ENCODE measurements at regions not wholly inside any gene's neighbourhood (a gene's known extent, or its start where the extent isn't known, plus 50 kb on each side); places are given as distances from the start of the nearest gene placed in this dataset.

- in situ Hi-C loops (cut with HindIII; ENCODE audit: low sequenced_read_pairs) = no loop called here
- no peak for DNase-seq (ENCODE audit: low spot score)
Observed at GRCh38 chr5:51449026-51449425, 65.8 kb downstream of the ISL1 start.

DNA sequence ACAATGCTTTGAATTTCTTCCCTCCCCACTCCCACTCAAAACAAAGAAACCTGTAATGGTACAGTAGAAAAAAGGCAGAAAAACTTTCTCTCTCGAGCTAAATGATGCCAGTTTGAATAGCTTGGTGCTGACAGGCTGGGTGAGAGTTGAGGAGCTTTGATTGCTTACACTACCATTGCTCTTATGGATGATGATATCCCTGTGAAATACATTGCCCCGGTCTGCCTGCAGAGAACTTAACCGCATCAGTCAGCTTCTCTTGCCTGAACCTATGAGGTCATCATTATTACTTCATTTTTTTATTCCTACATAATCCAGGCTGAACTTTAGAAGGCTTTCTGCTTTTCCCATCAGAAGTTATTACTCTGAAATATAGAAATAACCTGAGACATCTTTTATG, 69.3 kb downstream of the ISL1 start:
- no peak for DNase-seq (ENCODE audit: low spot score)
- in situ Hi-C loops (cut with HindIII; ENCODE audit: low sequenced_read_pairs) = no loop called here

DNA sequence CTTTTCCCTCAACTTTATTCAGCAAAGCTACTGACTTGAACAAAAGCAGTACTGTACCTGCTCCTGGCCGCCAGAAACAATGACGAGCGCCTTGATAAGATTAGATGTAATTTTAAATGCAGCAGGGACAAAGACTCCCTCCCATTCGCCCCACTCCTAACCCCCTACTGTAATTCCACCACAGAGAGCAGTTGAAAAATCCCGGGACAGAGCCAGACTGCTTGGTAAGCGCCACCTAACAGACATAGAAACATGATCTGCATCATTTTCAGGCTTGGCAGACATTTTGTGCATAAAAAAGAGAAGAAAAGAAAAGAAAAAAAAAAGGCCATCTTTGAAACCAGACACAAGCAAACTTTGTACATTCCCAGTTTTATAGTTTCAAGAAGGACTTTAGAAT, 81.9 kb downstream of the ISL1 start:
- in situ Hi-C loops (cut with HindIII; ENCODE audit: low sequenced_read_pairs) = no loop called here
- no peak for DNase-seq (ENCODE audit: low spot score)

DNA sequence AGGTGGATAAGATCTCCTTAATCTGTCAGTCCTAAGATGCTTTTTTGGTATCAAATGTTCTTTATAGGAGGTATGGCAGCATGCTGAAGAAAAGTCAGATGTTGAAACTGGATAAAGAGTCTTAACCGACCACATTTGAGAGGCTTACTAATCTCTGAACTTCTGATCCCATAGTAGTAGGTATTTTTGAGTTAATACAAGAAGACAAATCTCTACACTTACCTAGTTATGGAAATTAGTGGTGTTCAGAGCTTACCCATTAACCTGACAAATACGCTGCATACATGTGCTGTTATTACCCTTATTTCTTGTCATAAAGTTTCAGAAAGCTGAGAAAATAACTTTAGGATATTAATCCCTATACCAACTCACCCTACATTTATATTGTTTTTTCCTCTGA, 83.0 kb downstream of the ISL1 start:
- in situ Hi-C loops (cut with HindIII; ENCODE audit: low sequenced_read_pairs) = no loop called here
- no peak for DNase-seq (ENCODE audit: low spot score)

DNA sequence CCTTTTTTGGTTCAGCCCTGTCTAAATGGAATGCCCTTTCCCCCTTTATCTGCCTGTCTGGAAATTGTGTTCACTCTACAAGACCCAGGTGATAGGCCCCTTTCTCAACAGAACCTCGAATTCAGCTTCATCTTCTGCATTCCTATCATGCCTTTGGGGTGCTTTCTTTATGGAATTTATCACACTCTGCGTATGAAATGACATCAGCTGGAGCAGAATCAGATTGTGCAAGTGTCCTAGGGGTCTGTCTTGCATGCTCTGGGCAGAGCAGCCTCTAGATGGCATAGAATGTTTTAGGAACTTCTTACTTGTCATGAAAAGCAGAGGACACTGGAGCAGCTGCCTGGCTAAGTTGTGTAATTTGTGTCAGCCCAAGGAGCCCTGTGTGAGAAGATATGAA, 84.9 kb downstream of the ISL1 start:
- in situ Hi-C loops (cut with HindIII; ENCODE audit: low sequenced_read_pairs) = no loop called here
- DNase-seq (ENCODE audit: low spot score) = no peak

DNA sequence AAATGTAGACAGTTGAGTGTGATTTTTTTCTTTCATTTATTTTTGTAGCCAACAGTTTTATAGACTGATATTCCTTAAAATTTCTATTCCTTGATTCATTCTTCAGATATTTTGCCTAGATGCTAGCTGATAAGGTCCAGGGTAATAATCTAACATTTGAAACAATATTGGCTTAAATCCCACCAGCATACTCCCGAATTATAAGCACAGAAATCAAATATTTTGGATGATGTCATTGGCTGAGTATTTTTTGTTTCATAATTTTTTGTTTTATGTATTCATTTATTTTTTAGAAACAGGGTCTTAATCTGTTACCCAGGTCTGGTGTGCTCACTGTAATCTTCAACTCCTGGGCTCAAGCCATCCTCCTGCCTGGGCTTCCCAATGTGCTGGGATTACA, 88.4 kb downstream of the ISL1 start:
- no peak for DNase-seq (ENCODE audit: low spot score)
- in situ Hi-C loops (cut with HindIII; ENCODE audit: low sequenced_read_pairs) = no loop called here

DNA sequence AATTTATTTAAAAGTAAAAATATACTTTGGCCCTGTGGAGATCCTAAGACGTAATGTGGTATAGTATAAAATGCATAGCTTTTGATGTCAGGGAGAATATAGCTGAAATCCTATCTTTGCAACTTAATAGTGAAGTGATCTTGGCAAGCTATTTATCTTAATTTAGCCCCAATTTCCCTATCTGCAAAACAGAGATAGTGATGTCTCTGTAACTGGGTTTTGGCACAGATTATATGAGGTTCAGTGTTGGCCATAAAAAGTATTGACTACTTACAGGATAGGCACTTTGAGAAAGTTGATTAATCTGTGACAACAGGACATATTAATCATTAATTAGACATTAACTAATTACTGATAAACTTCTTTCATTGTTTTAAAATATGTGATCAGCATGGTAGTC, 89.2 kb downstream of the ISL1 start:
- DNase-seq (ENCODE audit: low spot score) = no peak
- in situ Hi-C loops (cut with HindIII; ENCODE audit: low sequenced_read_pairs) = no loop called here

GRCh38 chr5:51475628-51476027, 92.4 kb downstream of the ISL1 start:
- no peak for DNase-seq (ENCODE audit: low spot score)
- in situ Hi-C loops (cut with HindIII; ENCODE audit: low sequenced_read_pairs) = no loop called here

- in situ Hi-C loops (cut with HindIII; ENCODE audit: low sequenced_read_pairs) = no loop called here
- DNase-seq (ENCODE audit: low spot score) = no peak
Observed at GRCh38 chr5:51476431-51476830, 93.2 kb downstream of the ISL1 start.

GRCh38 chr5:51479840-51480239, 96.6 kb downstream of the ISL1 start:
- in situ Hi-C loops (cut with HindIII; ENCODE audit: low sequenced_read_pairs) = no loop called here
- DNase-seq (ENCODE audit: low spot score) = no peak

DNA sequence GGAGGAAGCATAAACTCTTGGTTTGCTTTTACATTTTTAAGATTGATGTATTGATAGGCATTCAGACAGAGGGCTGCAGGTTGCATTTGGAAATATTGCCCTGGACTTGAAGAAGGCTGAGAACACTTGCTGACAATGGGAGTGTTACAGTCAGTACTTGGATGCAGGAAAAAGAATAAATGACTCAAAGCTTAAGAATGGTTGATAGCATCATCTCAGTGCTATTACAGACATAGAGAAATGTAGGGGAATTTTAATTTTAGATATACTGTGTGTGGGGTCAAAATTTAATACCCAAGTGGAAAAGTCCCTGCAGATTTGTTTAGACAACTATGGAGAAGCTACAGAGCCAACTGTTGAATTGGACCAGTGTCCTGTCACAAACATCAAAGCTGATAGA, 101.1 kb downstream of the ISL1 start:
- DNase-seq (ENCODE audit: low spot score) = no peak
- in situ Hi-C loops (cut with HindIII; ENCODE audit: low sequenced_read_pairs) = no loop called here

GRCh38 chr5:51486158-51486557, 102.9 kb downstream of the ISL1 start:
- no peak for DNase-seq (ENCODE audit: low spot score)
- in situ Hi-C loops (cut with HindIII; ENCODE audit: low sequenced_read_pairs) = no loop called here

DNA sequence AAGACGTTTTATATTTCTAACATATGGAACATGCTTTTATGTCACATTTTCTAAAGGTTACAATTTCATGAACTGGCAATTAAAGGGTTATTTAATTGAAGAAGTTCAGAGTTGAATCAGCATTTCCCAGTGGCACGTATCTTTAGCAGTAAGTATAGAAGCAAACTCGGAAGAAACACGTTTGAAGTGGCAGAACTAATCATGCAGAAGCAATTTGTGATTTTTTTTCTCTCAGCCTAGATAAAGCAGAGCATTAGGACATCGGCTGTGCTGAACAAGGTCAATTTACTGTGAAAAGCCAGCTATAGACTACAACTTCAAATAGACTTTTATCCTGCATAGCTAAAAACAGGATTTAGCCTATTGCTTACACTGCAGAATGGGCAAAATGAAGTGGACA, 104.7 kb downstream of the ISL1 start:
- in situ Hi-C loops (cut with HindIII; ENCODE audit: low sequenced_read_pairs) = no loop called here

DNA sequence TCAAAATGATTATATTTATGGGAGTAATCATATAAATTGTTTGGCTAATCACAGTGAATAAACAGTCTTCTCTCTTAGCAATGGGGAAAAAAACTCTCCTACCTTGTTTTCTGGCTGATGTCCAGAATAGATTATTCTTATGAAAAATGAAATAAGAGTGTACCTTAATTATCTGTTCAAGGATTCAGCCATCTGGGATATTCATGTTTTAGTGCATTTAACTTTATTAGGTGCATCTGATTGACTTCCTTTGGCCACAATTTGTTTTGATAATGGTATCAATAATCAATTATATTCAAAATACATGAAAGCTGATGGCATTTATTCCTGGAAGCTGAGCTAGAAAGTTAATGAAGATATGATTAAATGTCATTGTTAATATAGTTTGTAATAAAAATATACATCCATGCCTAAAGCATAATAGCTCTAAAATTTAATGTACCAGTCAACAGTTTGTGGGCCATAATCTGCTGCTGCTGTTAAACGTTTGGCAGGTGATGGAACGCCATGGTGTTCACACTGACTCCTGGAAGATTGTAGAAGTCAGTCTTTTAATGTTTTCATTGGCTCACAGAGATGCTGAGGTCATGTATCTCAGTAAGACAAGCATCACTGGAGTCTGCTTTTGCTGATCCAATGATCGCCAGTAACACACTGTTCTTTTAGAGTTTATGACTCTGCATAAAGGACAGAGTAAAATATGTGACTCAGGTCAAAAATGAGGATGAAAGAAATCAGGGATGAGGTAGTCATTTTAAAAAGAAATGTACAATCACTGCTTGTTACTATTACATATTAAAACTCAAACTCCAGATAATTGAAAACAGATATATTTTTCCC, 105.8 kb downstream of the ISL1 start:
- DNase-seq (ENCODE audit: low spot score) = no peak
- in situ Hi-C loops (cut with HindIII; ENCODE audit: low sequenced_read_pairs) = no loop called here

More for the DNA sequence above, 104.7 kb downstream of the ISL1 start:
- no peak for DNase-seq (ENCODE audit: low spot score)

GRCh38 chr5:51494821-51495220, 111.6 kb downstream of the ISL1 start:
- in situ Hi-C loops (cut with HindIII; ENCODE audit: low sequenced_read_pairs) = no loop called here
- no peak for DNase-seq (ENCODE audit: low spot score)

DNA sequence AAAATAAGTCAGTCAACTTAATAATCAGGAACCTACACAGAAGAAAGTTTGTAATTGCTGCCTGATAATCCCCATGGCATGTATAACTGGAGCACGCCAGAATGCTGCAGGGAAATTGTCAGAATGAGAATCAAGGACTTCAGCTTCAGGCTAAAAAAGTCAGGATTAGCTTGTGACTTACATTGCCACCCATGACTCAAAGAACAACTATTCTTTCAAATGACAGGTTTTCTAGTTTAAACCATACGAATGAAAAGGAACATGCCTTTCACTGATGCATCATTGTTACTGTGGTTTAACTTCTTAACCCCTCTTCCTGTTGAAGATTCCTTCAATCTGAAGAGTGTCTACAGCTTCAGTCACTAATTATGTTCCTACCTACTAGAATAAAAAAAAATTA, 112.4 kb downstream of the ISL1 start:
- in situ Hi-C loops (cut with HindIII; ENCODE audit: low sequenced_read_pairs) = no loop called here
- DNase-seq (ENCODE audit: low spot score) = no peak

GRCh38 chr5:51517838-51518237, 134.6 kb downstream of the ISL1 start:
- in situ Hi-C loops (cut with HindIII; ENCODE audit: low sequenced_read_pairs) = no loop called here
- no peak for DNase-seq (ENCODE audit: low spot score)

- in situ Hi-C loops (cut with HindIII; ENCODE audit: low sequenced_read_pairs) = no loop called here
- no peak for DNase-seq (ENCODE audit: low spot score)
Observed at GRCh38 chr5:51518607-51519006, 135.4 kb downstream of the ISL1 start.

DNA sequence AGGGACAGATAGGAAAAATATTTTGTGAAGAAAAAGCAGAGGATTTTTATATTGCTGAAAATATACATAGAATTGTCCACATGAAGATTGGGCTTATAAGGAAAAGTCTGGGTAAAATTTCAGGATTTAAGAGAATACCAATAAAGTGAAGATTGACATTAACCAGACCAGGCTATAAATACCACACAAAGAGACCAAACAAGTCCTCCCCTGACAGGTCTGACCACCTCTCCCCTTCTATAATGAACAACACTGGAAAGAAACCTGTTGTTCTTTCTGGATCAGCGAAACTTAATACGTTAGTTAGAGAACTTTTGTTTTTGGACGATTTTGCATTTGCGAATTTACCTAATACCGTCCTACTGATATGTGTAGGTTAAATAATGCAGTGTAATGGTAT, 138.3 kb downstream of the ISL1 start:
- DNase-seq (ENCODE audit: low spot score) = no peak
- in situ Hi-C loops (cut with HindIII; ENCODE audit: low sequenced_read_pairs) = no loop called here

DNA sequence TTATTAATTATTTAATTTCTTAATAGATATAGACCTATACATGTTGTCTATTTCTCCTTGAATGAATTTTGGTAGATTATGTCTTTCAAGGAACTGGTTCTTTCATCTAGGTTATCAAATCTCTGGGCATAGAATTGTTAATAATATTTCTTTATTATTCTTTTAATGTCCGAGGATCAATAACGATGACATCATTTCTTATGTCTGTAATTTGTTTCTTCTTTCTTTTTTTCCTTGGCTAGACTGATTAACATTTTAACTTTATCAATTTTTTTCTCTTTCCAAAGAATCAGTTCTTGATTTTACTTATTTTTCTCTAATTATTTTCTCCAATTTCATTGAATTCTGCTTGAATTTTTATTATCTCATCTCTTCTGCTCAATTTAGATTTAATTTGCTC, 156.0 kb downstream of the ISL1 start:
- no peak for DNase-seq (ENCODE audit: low spot score)
- in situ Hi-C loops (cut with HindIII; ENCODE audit: low sequenced_read_pairs) = no loop called here

DNA sequence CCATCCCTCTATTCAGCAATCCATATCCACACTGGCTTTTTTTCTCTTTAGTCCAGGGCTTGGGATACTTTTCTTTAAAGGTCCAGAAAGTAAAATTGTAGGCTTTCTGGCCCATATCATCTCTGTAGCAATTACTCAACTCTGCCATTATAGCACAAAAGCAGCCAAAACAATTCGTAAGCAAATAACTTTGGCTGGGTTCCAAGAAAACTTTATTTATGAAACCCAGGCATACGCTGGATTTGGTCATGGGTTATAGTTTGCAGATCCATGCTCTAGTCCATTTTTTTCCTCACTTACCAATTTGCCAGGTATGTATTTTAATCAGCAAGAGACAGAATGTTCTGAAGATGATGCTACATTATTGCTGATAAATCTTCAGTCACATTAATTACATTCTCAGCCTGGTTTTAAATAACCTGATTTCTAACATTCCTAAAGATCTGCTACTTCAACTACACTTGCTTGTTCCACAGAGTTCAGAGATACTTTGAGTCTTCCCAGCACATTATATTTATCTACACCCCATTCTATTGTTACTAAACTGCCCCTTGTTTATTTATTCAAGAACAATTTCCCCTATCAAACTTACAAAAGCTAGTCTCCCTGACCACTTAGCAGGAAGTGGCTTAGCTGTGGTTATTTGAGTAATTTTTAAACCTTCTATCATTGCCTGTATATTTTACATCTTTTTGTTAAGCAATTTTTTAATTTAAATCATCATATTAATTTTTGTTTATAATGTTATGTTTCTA, 161.0 kb downstream of the ISL1 start:
- no peak for DNase-seq (ENCODE audit: low spot score)
- in situ Hi-C loops (cut with HindIII; ENCODE audit: low sequenced_read_pairs) = no loop called here
